HG03196 (cell line): ENCODE measurements at regions not wholly inside any gene's neighbourhood (a gene's known extent, or its start where the extent isn't known, plus 50 kb on each side); places are given as distances from the start of the nearest gene placed in this dataset.

Source experiments
- ATAC-seq: cut with Tn5 transposase; IDR thresholded peaks from one replicate; pipeline ENCODE4 v1.9.1; 2021; ENCODE audit not compliant: unreplicated experiment

- ATAC-seq: no peak
Observed at GRCh38 chr2:12596771-12597170, 120.0 kb upstream of the TRIB2 start.

- no peak for ATAC-seq
Observed at GRCh38 chr2:12597610-12598009, 119.1 kb upstream of the TRIB2 start.

GRCh38 chr2:12602661-12603060 lies 114.1 kb upstream of the TRIB2 start:
- no peak for ATAC-seq

GRCh38 chr2:12603781-12604295 lies 112.9 kb upstream of the TRIB2 start:
- no peak for ATAC-seq

- ATAC-seq: no peak
Observed at GRCh38 chr2:12604341-12604740, 112.4 kb upstream of the TRIB2 start.

GRCh38 chr2:12605366-12605765 lies 111.4 kb upstream of the TRIB2 start:
- no peak for ATAC-seq

DNA sequence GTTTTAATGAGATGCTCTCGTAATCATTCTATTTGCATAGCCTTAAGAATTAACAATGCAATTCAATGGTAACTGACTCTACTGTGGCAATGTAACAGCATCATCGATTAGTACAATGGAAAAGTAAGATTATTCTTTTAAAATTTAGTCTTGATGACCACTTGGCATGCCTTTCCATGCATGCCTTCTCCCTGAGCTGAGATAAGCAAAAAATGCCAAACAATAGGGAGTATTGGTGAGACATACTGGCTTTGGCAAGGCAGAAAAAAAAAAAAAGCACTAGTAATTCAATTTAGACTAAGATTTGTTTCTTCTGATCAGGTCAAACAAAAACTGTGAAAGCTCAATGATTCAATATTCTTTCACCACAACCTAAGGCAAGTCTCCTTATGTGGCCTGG lies 110.8 kb upstream of the TRIB2 start:
- no peak for ATAC-seq

- no peak for ATAC-seq
Observed at GRCh38 chr2:12606472-12607000, 110.2 kb upstream of the TRIB2 start.

GRCh38 chr2:12607971-12608370 lies 108.8 kb upstream of the TRIB2 start:
- no peak for ATAC-seq

DNA sequence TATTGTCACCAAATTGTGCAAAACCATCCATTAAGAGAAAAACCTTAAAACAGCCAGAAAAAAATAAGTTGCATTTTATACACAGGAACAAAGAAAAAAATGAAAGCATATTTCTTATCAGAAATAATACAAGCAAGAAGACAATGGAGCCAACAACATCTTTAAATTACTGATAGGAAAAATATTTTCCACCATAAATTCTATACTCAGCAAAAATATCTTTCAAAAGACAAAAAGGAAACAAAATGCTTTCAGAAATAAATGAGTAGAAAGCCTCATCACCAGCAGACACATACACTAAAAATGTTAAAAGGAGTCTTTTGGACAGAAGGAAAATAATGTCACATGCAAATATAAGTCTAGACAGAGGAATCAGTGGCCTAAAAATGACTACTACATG lies 106.4 kb upstream of the TRIB2 start:
- no peak for ATAC-seq

DNA sequence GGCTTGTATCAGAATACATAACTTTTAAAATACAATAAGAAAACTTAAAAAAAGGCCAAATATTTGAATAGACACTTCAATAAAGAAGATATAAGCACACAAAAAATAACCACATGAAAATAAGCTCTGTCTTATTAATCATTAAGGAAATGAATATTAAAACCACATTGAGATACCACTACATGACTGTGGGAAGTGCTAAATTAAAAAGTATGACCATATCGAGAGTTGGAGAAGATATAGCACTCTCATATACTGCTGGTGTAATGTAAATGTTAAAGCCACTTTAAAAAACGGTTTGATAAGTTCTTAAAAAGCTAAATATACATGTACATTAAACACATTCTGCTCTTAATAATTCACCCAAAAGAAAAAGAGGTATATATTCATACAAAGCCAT lies 104.6 kb upstream of the TRIB2 start:
- no peak for ATAC-seq

GRCh38 chr2:12612671-12613070 lies 104.1 kb upstream of the TRIB2 start:
- no peak for ATAC-seq

DNA sequence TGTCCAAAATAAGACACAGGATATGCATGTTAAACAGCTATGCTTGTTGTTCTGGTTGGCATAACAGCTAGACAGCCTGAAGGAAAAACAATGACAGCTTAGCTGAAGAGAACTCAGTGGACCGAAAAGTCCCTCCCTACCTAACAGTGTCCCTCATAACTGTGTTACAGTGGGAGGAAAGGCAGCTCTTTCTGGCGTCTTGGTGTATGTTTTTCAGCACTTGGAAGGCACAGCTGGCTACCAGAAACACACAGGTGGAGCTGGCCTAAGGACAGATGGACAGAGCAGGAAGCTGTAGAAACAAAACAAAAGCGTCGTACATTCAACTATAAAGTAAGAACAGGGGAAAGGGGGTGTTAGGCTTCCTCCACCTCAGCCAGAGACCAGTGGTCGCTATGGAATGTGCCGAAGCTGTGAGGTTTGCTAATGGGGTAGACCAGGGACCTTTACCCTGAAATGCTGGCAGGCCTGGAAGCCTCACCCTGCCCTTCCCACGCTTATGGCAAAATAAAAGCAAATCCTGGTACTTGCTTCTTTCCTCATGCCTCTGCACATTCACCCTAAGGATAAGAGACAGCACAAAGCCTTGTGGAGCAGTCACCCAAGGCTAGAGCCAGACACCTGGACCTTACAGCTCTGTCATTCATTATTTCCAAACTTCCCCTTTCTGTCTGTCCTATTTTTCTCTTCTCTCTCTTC lies 103.5 kb upstream of the TRIB2 start:
- ATAC-seq: no peak

GRCh38 chr2:12615509-12615908 lies 101.2 kb upstream of the TRIB2 start:
- no peak for ATAC-seq

- no peak for ATAC-seq
Observed at GRCh38 chr2:12616456-12617156, 100.1 kb upstream of the TRIB2 start.

DNA sequence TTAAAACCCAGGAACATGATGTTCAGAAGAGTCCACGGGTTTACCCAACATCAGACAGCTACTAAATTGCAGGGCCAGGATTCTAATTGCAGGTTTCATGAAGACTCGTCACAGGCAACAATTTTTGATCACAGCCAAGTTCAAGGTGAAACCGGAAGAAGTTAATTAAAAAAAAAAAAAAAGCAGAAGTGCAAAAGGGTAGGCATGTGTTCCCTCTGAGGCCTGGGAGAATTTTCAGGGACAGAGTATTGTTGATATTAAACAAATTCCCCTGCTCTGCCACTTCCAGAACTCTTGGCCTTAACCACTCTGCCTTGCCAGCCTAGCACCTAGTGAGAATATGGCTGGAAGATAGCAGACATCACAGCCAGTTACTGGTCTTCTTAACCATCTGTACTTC lies 99.4 kb upstream of the TRIB2 start:
- no peak for ATAC-seq

- ATAC-seq: no peak
Observed at GRCh38 chr2:12617853-12618252, 98.9 kb upstream of the TRIB2 start.

GRCh38 chr2:12618576-12618975 lies 98.2 kb upstream of the TRIB2 start:
- no peak for ATAC-seq

DNA sequence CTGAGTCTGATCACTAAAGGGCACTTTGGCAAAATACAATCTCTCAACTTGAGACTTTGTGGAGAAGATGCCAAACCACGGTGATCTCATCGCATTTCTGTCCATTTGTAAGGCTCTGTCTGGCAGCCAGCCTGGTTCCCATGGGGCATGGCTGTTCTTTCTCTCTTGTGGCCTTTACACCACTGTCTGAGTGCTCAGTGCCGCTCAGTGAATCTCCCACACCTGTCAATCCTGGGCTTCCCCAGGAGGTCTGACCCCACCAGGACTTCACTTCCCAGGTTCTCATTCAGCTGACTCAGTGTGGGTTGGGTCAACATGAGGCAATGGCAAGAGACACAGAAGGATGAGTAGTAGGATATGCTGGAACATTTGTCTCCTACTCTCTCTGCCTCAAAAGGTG lies 96.8 kb upstream of the TRIB2 start:
- ATAC-seq: no peak

DNA sequence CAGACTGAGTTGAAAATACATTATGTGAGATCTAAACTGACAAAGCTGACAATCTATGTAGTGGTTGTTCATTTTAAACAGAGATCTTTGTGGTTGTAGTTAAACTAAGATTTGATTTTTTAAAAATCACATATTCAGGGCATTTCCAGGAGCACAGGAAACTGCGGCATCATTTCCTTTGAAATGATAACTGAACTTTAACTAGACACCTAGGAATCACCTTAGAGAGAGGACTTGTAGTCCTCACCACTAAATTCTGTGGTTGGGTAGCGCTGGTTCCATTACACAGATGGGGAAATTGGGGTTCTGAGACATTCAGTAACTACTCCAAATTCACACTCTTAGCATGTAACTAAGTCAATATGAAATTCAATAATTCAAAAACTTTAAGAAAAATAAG lies 96.0 kb upstream of the TRIB2 start:
- ATAC-seq: no peak

GRCh38 chr2:12623051-12623450 lies 93.7 kb upstream of the TRIB2 start:
- no peak for ATAC-seq

DNA sequence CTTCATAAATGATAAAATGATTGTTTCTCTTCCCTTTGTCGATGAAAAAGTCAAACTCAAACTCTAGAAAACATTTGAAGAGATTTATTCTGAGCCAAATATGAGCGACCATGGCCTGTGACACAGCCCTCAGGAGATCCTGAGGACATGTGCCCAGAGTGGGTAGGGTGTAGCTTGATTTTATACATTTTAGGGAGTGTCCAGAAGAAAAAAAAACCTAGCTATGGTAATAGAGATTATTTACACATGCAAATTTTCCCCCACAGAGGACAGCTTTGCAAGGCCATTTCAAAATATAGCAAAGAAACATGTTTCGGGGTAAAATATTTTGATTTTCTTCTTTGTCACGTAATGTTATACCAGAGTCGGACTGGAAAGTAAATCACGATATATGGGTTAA lies 92.4 kb upstream of the TRIB2 start:
- no peak for ATAC-seq
